ENCODE measurements at regions not wholly inside any gene's neighbourhood (a gene's known extent, or its start where the extent isn't known, plus 50 kb on each side); places are given as distances from the start of the nearest gene placed in this dataset.

DNA sequence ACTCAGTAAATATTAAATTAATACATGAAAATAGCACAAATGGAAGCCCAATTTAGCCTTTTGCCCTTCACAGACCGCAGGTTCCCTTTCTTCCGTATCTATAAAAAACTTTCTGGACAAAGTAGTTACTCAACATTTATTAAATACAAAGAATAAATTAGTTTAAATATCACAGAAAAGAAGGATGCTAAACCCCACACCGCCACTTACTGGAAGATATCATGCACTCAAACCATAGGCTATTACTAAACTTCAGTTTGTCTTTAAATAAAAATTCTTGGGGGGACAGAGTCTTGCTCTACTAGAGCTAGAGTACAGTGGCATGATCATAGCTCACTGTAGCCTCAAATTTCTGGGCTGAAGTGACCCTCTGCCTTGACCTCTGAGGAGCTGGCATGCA is 120.7 kb upstream of the FHL2 start:
- Histone ChIP-seq H3K36me3 (ENCODE audit: control insufficient read depth in 2 of 2, insufficient read depth in 1 of 2, low read length in 2 of 2) (no peaks in the 10 kb centered on the region), H3K9me3 (ENCODE audit: control insufficient read depth, insufficient read depth, low read depth, low read length) (no peaks in the 10 kb centered on the region), H3K4me3 (ENCODE audit: low read depth, low read length) (no peak overlapping the region), H3K27ac (ENCODE audit: extremely low read depth, low read depth, low read length) (no peak overlapping the region), H3K4me1 (ENCODE audit: control insufficient read depth, insufficient read depth, low read length) (no peaks in the 10 kb centered on the region)
- ChIA-PET CTCF (interaction anchor here (0.5 to 6.3 kb wide), 11 partner anchors 15 to 1077 kb away, joined by 3 to 83 read pairs (median 3); partner anchors contain the start of gene C2orf49), POLR2A (interaction anchor here (0.8 to 1.2 kb wide), 2 partner anchors 115 to 121 kb away, joined by 3 to 4 read pairs; partner anchors contain the start of gene FHL2)
- TF ChIP-seq, protein P1, sequence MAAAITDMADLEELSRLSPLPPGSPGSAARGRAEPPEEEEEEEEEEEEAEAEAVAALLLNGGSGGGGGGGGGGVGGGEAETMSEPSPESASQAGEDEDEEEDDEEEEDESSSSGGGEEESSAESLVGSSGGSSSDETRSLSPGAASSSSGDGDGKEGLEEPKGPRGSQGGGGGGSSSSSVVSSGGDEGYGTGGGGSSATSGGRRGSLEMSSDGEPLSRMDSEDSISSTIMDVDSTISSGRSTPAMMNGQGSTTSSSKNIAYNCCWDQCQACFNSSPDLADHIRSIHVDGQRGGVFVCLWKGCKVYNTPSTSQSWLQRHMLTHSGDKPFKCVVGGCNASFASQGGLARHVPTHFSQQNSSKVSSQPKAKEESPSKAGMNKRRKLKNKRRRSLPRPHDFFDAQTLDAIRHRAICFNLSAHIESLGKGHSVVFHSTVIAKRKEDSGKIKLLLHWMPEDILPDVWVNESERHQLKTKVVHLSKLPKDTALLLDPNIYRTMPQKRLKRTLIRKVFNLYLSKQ (tag by site-specific recombination; IDR thresholded peaks at IDR 0.05; ENCODE audit: borderline replicate concordance) = no peak
- TF ChIP-seq ZXDB (tag by site-specific recombination; IDR thresholded peaks at IDR 0.05) (no peak), ZNF239 (tag by site-specific recombination; IDR thresholded peaks at IDR 0.05) (no peak), TRIM28 (IDR thresholded peaks at IDR 0.05; ENCODE audit: borderline replicate concordance, low read length) (no peak), SCRT1 (tag by site-specific recombination; IDR thresholded peaks at IDR 0.05; ENCODE audit: borderline replicate concordance) (no peak), ZNF624 (tag by site-specific recombination; IDR thresholded peaks at IDR 0.05) (no peak), ZNF585B (tag by site-specific recombination; IDR thresholded peaks at IDR 0.05) (no peak), ZNF558 (tag by site-specific recombination; IDR thresholded peaks at IDR 0.05) (no peak), ZNF777 (tag by site-specific recombination; IDR thresholded peaks at IDR 0.05; ENCODE audit: borderline replicate concordance) (no peak), ZNF26 (tag by site-specific recombination; IDR thresholded peaks at IDR 0.05) (no peak), YY2 (tag by site-specific recombination; IDR thresholded peaks at IDR 0.05) (no peak), ZNF621 (tag by site-specific recombination; IDR thresholded peaks at IDR 0.05) (no peak), ZBTB6 (tag by site-specific recombination; IDR thresholded peaks at IDR 0.05) (no peak), ZNF274 (IDR thresholded peaks at IDR 0.05; ENCODE audit: low read length) (no peak), ZNF274 (tag by site-specific recombination; IDR thresholded peaks at IDR 0.05; ENCODE audit: borderline replicate concordance) (no peak), WT1 (tag by site-specific recombination; IDR thresholded peaks at IDR 0.05) (no peak), ZBTB1 (tag by site-specific recombination; IDR thresholded peaks at IDR 0.05) (no peak), ZFP37 (tag by site-specific recombination; IDR thresholded peaks at IDR 0.05) (no peak), KLF9 (tag by site-specific recombination; IDR thresholded peaks at IDR 0.05; ENCODE audit: low read depth) (no peak), HOXD13 (CRISPR knock-in tag; IDR thresholded peaks at IDR 0.05; ENCODE audit: borderline replicate concordance) (no peak)
- TF ChIP-seq, protein P2, sequence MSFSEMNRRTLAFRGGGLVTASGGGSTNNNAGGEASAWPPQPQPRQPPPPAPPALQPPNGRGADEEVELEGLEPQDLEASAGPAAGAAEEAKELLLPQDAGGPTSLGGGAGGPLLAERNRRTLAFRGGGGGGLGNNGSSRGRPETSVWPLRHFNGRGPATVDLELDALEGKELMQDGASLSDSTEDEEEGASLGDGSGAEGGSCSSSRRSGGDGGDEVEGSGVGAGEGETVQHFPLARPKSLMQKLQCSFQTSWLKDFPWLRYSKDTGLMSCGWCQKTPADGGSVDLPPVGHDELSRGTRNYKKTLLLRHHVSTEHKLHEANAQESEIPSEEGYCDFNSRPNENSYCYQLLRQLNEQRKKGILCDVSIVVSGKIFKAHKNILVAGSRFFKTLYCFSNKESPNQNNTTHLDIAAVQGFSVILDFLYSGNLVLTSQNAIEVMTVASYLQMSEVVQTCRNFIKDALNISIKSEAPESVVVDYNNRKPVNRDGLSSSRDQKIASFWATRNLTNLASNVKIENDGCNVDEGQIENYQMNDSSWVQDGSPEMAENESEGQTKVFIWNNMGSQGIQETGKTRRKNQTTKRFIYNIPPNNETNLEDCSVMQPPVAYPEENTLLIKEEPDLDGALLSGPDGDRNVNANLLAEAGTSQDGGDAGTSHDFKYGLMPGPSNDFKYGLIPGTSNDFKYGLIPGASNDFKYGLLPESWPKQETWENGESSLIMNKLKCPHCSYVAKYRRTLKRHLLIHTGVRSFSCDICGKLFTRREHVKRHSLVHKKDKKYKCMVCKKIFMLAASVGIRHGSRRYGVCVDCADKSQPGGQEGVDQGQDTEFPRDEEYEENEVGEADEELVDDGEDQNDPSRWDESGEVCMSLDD (tag by site-specific recombination; IDR thresholded peaks at IDR 0.05) = no peak
